B cell (primary cell): ENCODE measurements at regions not wholly inside any gene's neighbourhood (a gene's known extent, or its start where the extent isn't known, plus 50 kb on each side); places are given as distances from the start of the nearest gene placed in this dataset.

Experiments
- ATAC-seq: fragments of 200-7000 bp; cut with Tn5 transposase; one replicate; pipeline ENCODE4 v1.10.0; 2021; ENCODE audit warnings: low read depth, mild to moderate bottlenecking, moderate number of reproducible peaks, moderate library complexity
- CTCF ChIA-PET: fragments of 350-600 bp; sonication (Branson Sonifier 250); formaldehyde crosslinking; loops from one replicate; lab custom pipeline; 2021; ENCODE audit warnings: antibody characterized with exemption, inconsistent platforms; lab: Charles Lee
- POLR2A ChIA-PET: fragments of 350-600 bp; sonication (Branson Sonifier 250); formaldehyde crosslinking; loops from one replicate; lab custom pipeline; 2021; ENCODE audit warnings: antibody characterized with exemption; lab: Charles Lee
- DNase-seq: peaks from one replicate; pipeline ENCODE4 v3.0.0; 2013
- H2AFZ ChIP-seq: 2 replicates; pipeline ENCODE4 v1.6.1; 2012; ENCODE audit warnings: mild to moderate bottlenecking, low read depth, low read length; ENCODE audit not compliant: insufficient read depth, poor library complexity, severe bottlenecking
- H3K27ac ChIP-seq, 2 donors: 1 replicate in 1 of 2; 2 replicates in 1 of 2; pipeline ENCODE4 v1.5.1; 2012 to 2013; ENCODE audit warnings: low read length in 2 of 2, mild to moderate bottlenecking in 2 of 2, moderate library complexity in 1 of 2
- H3K27me3 ChIP-seq, 4 experiments: fragments of 200-600 bp in 1 of 4; sonication (generic) in 1 of 4; replicated peaks in 1 of 4; 1 replicate in 2 of 4; 2 replicates in 2 of 4; pipeline versions ENCODE4 v1.6.1 to v1.7.0; 2013 to 2016; ENCODE audit warnings: low read length in 3 of 4, mild to moderate bottlenecking in 2 of 4, mixed read lengths in 1 of 4, moderate library complexity in 1 of 4; ENCODE audit not compliant: insufficient read depth in 4 of 4, control insufficient read depth in 3 of 4; ENCODE audit errors: control extremely low read depth in 1 of 4
- H3K36me3 ChIP-seq, 2 experiments: replicated peaks in 1 of 2; 1 replicate in 1 of 2; 2 replicates in 1 of 2; pipeline versions ENCODE4 v1.6.1 to v1.7.1; 2013; ENCODE audit warnings: low read length in 1 of 2; ENCODE audit not compliant: insufficient read depth in 2 of 2, control insufficient read depth in 1 of 2; ENCODE audit errors: control extremely low read depth in 1 of 2, extremely low read depth in 1 of 2
- H3K4me1 ChIP-seq, 2 donors: fragments of 200-600 bp in 1 of 2; sonication (generic) in 1 of 2; 1 replicate in 1 of 2; 2 replicates in 1 of 2; pipeline versions ENCODE4 v1.5.1 to v1.6.1; 2013 to 2017; ENCODE audit warnings: low read length in 2 of 2; ENCODE audit not compliant: control insufficient read depth in 2 of 2, insufficient read depth in 2 of 2
- H3K4me2 ChIP-seq: replicated peaks from 2 replicates; pipeline ENCODE3; 2012; ENCODE audit warnings: mild to moderate bottlenecking, low read depth, low read length; ENCODE audit not compliant: poor library complexity, severe bottlenecking
- H3K4me3 ChIP-seq, 5 experiments: fragments of 200-600 bp in 1 of 5; sonication (generic) in 1 of 5; 1 replicate in 3 of 5; 2 replicates in 2 of 5; pipeline versions ENCODE4 v1.5.1 to v1.7.0; 2011 to 2016; ENCODE audit warnings: low read length in 4 of 5, mild to moderate bottlenecking in 4 of 5, low read depth in 2 of 5, control low read depth in 1 of 5, moderate library complexity in 1 of 5; ENCODE audit not compliant: insufficient read depth in 1 of 5; ENCODE audit errors: control extremely low read depth in 1 of 5, extremely low read depth in 1 of 5
- H3K79me2 ChIP-seq: fragments of 200-600 bp; sonication (generic); one replicate; pipeline ENCODE4 v1.6.0; 2016; ENCODE audit warnings: low read length; ENCODE audit not compliant: control insufficient read depth, insufficient read depth
- H3K9ac ChIP-seq: fragments of 200-600 bp; sonication (generic); 2 replicates; pipeline ENCODE4 v1.6.1; 2017; ENCODE audit warnings: mild to moderate bottlenecking, low read length, moderate library complexity
- H3K9me3 ChIP-seq, 3 donors: one replicate each; pipeline versions ENCODE4 v1.6.1 to v1.7.1; 2013; ENCODE audit warnings: low read length in 2 of 3; ENCODE audit not compliant: control insufficient read depth in 2 of 3, insufficient read depth in 1 of 3; ENCODE audit errors: control extremely low read depth in 1 of 3
- H4K20me1 ChIP-seq: 2 replicates; pipeline ENCODE4 v1.6.0; 2012; ENCODE audit warnings: mild to moderate bottlenecking, low read length; ENCODE audit not compliant: insufficient read depth, control insufficient read depth, poor library complexity, severe bottlenecking
- H3K27ac Mint-ChIP-seq: one replicate; pipeline ENCODE4 v1.8.0; 2021; ENCODE audit warnings: mixed read lengths
- H3K27me3 Mint-ChIP-seq: one replicate; pipeline ENCODE4 v1.8.0; 2021; ENCODE audit warnings: mixed read lengths
- H3K4me1 Mint-ChIP-seq: one replicate; pipeline ENCODE4 v1.8.0; 2021; ENCODE audit warnings: mixed read lengths
- H3K4me3 Mint-ChIP-seq: one replicate; pipeline ENCODE4 v1.8.0; 2021; ENCODE audit warnings: mixed read lengths
- H3K9me3 Mint-ChIP-seq: one replicate; pipeline ENCODE4 v1.8.0; 2022; ENCODE audit warnings: mixed read lengths; ENCODE audit not compliant: insufficient read depth
- EZH2 ChIP-seq: IDR thresholded peaks from 2 replicates; pipeline ENCODE4 v1.6.1; 2012; ENCODE audit warnings: borderline replicate concordance, low read depth, mild to moderate bottlenecking, moderate library complexity, low read length; ENCODE audit not compliant: insufficient read depth, poor library complexity, severe bottlenecking
- WGBS: methylation state at CpG from one replicate; pipeline ENCODE4 v1.1.5; 2013; ENCODE audit warnings: missing lambda C conversion rate; ENCODE audit not compliant: insufficient coverage; 5-methylcytosine and 5-hydroxymethylcytosine counted together
- intact Hi-C: fragments of 100-400 bp; cut with micrococcal nuclease; formaldehyde crosslinking; loops from one replicate; pipeline ENCODE4 v1.10.0; 2022
- TF ChIP-seq, protein P1 (sequence below): fragments of 200-600 bp; IDR thresholded peaks from one replicate; pipeline ENCODE4 v1.8.0; 2022; ENCODE audit warnings: antibody characterized with exemption, mild to moderate bottlenecking

DNA sequence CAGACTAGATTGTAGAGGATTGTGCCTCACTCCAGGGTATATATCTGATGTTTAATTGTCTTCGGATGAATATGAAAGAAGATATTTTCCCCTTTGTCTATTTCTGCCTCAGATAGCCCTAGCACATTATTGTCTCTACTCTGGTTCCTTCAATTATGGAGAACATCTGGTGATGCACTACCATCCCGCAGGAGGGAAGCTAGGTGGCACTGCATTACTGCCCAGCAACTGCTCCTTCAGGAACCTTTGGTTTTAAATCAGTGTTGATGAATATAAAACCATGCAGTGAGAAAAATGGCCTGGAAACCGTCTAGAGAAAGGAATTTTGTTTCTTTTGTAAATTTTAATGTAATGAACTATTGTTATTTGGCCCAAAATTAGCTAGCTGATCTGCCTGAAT is 68.5 kb downstream of the GPR88 start:
- no peaks in the 10 kb centered on the region for H4K20me1 ChIP-seq
- H2AFZ ChIP-seq, result no peak overlapping the region
- intact Hi-C loops, result loop anchor here (1.0 kb wide), 1 partner anchor 260 kb away; no protein-coding TSS in a partner anchor
- no peaks in the 10 kb centered on the region for H3K79me2 ChIP-seq
- H3K36me3 ChIP-seq, result no peaks in the 10 kb centered on the region
- H3K4me3 ChIP-seq, result no peak overlapping the region
- H3K27me3 ChIP-seq, result peaks cover 0 to 3% (median 0%) of the 10 kb centered on the region in 4 experiments
- TF ChIP-seq EZH2, result no peak
- TF ChIP-seq, protein P1, sequence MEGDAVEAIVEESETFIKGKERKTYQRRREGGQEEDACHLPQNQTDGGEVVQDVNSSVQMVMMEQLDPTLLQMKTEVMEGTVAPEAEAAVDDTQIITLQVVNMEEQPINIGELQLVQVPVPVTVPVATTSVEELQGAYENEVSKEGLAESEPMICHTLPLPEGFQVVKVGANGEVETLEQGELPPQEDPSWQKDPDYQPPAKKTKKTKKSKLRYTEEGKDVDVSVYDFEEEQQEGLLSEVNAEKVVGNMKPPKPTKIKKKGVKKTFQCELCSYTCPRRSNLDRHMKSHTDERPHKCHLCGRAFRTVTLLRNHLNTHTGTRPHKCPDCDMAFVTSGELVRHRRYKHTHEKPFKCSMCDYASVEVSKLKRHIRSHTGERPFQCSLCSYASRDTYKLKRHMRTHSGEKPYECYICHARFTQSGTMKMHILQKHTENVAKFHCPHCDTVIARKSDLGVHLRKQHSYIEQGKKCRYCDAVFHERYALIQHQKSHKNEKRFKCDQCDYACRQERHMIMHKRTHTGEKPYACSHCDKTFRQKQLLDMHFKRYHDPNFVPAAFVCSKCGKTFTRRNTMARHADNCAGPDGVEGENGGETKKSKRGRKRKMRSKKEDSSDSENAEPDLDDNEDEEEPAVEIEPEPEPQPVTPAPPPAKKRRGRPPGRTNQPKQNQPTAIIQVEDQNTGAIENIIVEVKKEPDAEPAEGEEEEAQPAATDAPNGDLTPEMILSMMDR, result no peak
- ATAC-seq (no peak), DNase-seq (peak; percentile 18)
- no peak overlapping the region for H3K4me3 Mint-ChIP-seq
- H3K9me3 ChIP-seq, result peaks cover 0 to 6% (median 3%) of the 10 kb centered on the region in 3 donors
- H3K27ac Mint-ChIP-seq, result no peak overlapping the region
- peaks cover 10% of the 10 kb centered on the region for H3K9me3 Mint-ChIP-seq
- POLR2A ChIA-PET, result no interaction called here
- whole genome bisulfite sequencing, result 40% methylated on average over 1 of the region's 3 CpGs
- H3K4me1 Mint-ChIP-seq, result no peaks in the 10 kb centered on the region
- CTCF ChIA-PET, result interaction anchor here (0.9 kb wide), 1 partner anchor 261 kb away, joined by 3 read pairs; no protein-coding TSS in a partner anchor
- H3K27ac ChIP-seq, result no peak overlapping the region
- H3K4me2 ChIP-seq, result no peak overlapping the region
- H3K27me3 Mint-ChIP-seq, result peaks cover 17% of the 10 kb centered on the region
- no peak overlapping the region for H3K9ac ChIP-seq
- H3K4me1 ChIP-seq, result no peaks in the 10 kb centered on the region

DNA sequence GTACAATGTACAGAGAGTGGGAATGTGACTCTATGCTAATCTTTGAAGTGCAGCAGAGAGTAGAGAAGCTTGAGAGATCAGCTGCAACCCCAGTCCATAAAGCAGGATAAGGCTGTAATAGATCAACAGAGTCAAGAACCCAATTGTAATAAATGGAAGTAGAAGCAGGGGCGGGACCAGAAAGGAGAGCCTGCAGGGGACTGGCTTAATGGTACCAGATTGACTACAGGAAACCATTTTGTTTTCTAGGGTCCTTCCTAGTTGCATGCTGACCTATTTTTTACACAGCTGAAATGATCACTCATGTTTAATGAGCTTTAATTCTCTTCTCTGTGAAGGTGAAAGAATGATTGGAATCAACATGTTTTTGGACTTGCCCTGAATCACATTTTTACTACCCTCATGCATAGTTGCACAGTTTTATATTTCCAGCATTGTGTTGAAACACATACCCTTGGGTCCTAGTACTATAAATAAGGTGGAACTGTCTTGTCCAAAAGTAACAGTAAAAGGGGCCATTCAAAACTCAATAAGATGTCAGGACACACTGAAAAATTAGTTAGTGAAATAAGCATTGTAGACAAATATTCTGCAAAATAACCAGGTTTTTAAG is 69.8 kb downstream of the GPR88 start:
- CTCF ChIA-PET, result no interaction called here
- no peaks in the 10 kb centered on the region for H4K20me1 ChIP-seq
- Mint-ChIP-seq H3K27me3 (peaks cover 21% of the 10 kb centered on the region), H3K4me3 (no peak overlapping the region), H3K4me1 (no peaks in the 10 kb centered on the region), H3K27ac (no peak overlapping the region), H3K9me3 (peaks cover 4% of the 10 kb centered on the region)
- H2AFZ ChIP-seq, result no peak overlapping the region
- POLR2A ChIA-PET, result no interaction called here
- H3K9me3 ChIP-seq, result peaks cover 0 to 6% (median 3%) of the 10 kb centered on the region in 3 donors
- no peaks in the 10 kb centered on the region for H3K36me3 ChIP-seq
- no peaks in the 10 kb centered on the region for H3K79me2 ChIP-seq
- TF ChIP-seq, protein P1, result no peak
- no peak for TF ChIP-seq EZH2
- no peak overlapping the region for H3K4me3 ChIP-seq
- H3K27me3 ChIP-seq, result peaks cover 0 to 3% (median 0%) of the 10 kb centered on the region in 4 experiments
- H3K9ac ChIP-seq, result no peak overlapping the region
- no peak overlapping the region for H3K4me2 ChIP-seq
- DNase-seq, result no peak
- H3K4me1 ChIP-seq, result no peaks in the 10 kb centered on the region
- WGBS, result no CpG with 5 or more reads among the region's 1 CpG
- intact Hi-C loops, result no loop called here
- no peak overlapping the region for H3K27ac ChIP-seq
- ATAC-seq, result no peak
